RCC 7860 (cell line): ENCODE measurements at regions not wholly inside any gene's neighbourhood (a gene's known extent, or its start where the extent isn't known, plus 50 kb on each side); places are given as distances from the start of the nearest gene placed in this dataset.
"Not testable (repeated sequence)": the region's sequence is repeated elsewhere in the genome, so short reads cannot be mapped to it uniquely, and the experiment has no call there.

ENCODE experiments used
- DNase-seq: peaks from one replicate; pipeline ENCODE4 v3.0.0-alpha.2; 2015; ENCODE audit warnings: low spot score
- FAIRE-seq: peaks from 2 replicates; lab custom pipeline; 2012; peaks lifted over from hg19 to GRCh38; lab: Jason Lieb, UNC

DNA sequence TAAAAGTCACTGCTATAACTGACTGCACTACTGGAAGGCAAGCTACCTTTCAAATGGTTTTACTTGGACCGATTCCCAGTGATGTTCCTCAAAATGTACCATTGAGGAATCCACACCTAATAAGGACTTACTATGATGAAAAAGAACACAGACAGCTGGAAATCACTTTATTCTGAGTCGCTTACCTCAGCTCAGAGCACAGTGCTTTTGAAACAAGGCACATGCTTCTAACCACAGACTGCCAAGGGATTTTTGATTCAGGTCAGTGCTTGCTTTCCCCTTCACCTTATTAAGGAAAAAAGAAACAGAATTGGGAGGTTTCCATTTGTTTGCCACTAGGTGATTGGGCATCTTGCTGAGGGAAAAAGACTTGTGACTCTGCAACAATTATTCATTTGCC lies 707.5 kb upstream of the FSHR start:
- DNase-seq (no peak), FAIRE-seq (no peak)

DNA sequence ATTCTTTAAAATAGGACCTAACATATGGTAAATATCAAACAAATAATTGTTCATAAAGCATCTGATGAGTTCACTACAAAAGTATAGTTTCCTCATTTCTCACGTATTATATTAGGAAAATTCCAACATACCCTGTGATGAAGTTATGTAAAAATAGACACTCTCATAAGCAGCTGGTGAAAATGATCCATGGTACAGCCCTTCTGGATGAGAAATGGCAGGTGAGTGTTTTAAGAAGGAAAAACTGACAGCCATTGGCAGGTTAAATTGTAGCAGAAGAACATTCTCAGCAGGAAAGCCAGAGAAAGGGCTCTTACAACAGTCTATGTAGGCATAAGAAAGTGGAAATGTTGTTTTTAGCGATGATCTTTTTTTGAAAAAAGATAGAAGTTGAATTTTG lies 706.5 kb upstream of the FSHR start:
- FAIRE-seq (no peak), DNase-seq (no peak)

DNA sequence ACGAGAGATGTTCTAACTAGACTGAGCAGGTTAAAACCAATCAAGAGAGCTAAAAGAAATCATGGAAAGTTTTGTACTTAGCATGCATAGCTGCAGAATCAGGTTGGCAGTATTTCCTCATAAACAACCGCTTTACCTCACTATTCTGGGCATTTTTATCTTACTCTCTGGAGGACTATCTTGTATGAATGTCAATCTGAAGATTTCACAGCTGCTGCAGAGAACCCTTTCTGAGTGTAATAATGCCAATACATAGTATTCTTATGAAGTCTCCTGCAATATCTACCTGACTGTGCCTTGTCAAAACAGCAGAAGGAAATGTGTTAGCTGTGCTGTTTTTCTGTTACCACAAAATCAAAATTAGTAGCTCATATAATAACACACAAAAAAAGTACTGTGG lies 705.9 kb upstream of the FSHR start:
- FAIRE-seq (no peak), DNase-seq (no peak)

- no peak for FAIRE-seq
Measured at GRCh38 chr2:49858657-49859056, 704.3 kb upstream of the FSHR start.

DNA sequence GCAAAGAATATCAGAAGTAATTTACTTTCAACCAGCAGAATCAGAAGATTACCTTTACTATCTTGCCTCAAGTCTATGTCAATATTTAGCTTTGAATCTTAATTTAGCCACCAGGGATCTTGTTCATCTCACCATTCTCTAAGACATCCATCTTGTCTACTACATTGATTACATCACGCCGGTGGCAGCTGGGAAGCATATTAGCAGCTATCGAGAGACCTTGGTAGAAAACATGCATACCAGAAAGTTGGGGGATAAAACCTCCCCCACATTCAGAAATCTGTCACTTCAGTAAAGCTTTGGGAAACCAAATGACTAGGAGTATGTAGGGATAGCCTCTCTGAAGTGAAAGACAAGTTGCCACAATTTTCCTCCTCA lies 703.8 kb upstream of the FSHR start:
- FAIRE-seq (no peak), DNase-seq (no peak)

More at GRCh38 chr2:49858657-49859056, 704.3 kb upstream of the FSHR start:
- no peak for DNase-seq

DNA sequence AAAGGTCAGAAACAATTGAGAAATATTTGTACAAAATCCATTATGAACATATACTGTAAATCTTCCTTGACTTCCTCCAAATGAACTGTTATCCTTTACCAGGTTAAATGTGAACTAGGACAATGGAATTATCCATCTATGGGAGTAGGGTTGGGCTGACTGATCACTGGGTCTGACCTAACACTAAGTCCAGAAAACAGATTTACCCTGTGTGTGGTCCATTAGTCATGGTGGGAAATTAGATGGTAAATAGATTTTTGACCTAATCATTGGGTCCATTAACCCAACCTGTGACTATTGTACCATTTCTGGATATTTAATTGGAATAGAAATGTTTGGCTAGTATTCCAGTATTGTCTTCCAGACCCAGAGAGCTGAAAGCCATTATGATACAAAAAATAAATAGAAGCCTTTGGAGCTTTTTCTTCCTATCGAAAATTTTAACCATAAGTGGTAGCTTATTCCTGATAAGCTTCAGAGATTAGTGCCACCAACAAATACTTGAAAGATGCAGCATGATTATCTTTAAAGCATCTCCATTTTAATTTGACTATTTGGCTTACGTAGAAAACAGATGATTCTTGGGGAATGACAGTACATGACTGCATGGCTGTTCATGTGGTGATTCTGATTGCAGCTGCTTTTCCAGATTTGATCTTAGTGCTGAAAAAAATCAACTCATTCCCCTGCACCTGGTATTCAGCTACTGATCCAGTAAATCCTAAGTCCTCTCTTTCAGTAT lies 703.2 kb upstream of the FSHR start:
- DNase-seq (no peak), FAIRE-seq (no peak)

- no peak for FAIRE-seq
- no peak for DNase-seq
Measured at GRCh38 chr2:49845671-49846070, 691.4 kb upstream of the FSHR start.

DNA sequence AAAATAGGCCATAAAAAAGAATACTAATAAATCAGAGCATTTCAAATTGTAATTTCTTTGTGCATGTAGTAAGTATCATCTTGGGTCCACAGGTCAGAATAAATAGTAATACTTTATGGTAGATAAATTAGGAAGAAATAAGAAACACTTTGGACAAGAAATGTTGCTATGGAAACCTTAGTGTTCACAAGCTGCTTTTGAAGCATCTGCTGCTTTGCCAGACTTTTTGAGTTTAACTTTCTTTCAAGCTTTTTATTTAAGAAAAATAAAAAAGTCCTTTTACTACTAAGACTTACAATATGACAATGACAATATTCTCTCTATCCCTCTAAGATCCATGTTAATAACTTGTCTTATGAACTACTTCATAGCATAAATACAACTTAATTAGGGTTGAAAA lies 690.7 kb upstream of the FSHR start:
- FAIRE-seq (no peak), DNase-seq (no peak)

DNA sequence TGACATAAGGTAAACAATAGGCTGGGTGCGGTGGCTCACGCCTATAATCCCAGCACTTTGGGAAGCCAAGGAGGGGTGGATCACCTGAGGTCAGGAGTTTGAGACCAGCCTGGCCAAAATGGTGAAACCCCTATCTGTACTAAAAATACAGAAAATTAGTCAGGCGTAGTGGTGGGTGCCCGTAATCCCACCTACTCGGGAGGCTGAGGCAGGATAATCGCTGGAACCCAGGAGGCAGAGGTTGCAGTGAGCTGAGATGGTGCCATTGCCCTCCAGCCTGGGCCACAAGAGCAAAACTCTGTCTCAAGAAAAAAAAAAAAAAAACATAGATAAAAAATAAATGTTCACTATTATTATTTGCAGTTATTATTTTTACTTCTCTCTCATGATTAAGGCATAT lies 689.8 kb upstream of the FSHR start:
- FAIRE-seq: not testable (repeated sequence)

GRCh38 chr2:49843314-49843713 lies 689.0 kb upstream of the FSHR start:
- DNase-seq (no peak), FAIRE-seq (no peak)

More for the DNA sequence above, 689.8 kb upstream of the FSHR start:
- DNase-seq: not testable (repeated sequence)

- FAIRE-seq: no peak
- no peak for DNase-seq
Measured at GRCh38 chr2:49840428-49840975, 686.2 kb upstream of the FSHR start.

DNA sequence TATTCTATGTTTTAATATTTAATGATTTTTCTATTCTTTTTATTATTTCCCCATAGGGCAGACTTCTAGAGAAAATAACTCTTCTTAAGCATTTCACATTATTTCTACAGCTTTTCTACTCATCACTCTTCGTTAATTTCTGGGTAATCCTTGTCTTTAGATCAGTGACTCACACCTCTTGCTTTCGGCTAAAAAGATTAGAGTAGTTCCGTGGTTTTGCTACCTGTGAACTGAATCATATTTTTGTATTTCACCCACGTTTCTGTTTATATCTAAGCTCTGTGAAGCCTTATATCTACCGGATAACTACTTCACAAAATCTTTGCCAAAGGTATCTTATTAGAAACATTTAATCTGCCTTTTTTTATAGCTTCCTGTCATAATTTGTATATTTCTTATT lies 685.5 kb upstream of the FSHR start:
- FAIRE-seq (no peak), DNase-seq (no peak)

GRCh38 chr2:49837561-49838293 lies 683.4 kb upstream of the FSHR start:
- FAIRE-seq (no peak), DNase-seq (no peak)

GRCh38 chr2:49836017-49836416 lies 681.7 kb upstream of the FSHR start:
- DNase-seq (no peak), FAIRE-seq (no peak)

DNA sequence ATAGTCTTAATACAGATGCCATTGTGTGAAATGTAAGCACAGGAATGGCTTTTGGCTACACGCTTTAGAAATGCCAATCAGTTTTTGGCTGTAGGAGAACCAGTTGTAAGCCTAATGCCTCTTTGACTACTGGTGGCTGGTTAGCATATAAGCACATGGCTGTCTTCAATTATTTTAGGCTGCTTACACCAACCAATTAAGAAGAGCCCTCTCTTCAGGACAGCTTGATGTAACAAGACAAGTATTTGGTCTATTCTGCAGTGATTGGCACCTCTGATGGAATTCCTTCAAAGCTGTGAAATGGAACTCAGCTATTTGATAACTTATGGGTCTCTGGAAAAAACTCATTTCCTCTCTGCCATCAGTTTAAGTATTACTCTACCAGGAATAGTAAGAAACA lies 680.1 kb upstream of the FSHR start:
- no peak for FAIRE-seq

DNA sequence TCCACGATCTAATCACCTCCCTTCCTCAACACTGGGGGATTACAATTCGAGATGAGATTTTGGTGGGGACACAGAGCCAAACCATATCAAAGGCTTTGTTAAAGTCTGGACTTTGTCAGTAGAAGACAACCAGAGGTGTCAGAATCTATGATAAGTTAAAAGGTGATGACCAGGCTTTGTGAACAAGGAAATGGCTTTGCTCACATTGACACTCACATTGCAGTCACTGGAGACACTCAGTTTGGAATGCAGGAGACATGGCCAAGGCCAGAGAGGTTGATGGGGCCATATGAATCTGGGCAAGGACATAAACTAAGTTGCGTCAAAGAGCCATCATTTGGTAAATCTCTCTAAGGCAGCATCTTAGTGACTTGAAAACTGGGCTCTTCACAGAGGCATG lies 678.2 kb upstream of the FSHR start:
- FAIRE-seq: no peak

More for the DNA sequence above, 680.1 kb upstream of the FSHR start:
- no peak for DNase-seq

GRCh38 chr2:49831698-49832367 lies 677.5 kb upstream of the FSHR start:
- no peak for DNase-seq
- no peak for FAIRE-seq

More for the DNA sequence above, 678.2 kb upstream of the FSHR start:
- DNase-seq: no peak

GRCh38 chr2:49830846-49831245 lies 676.5 kb upstream of the FSHR start:
- no peak for FAIRE-seq
- DNase-seq: no peak

DNA sequence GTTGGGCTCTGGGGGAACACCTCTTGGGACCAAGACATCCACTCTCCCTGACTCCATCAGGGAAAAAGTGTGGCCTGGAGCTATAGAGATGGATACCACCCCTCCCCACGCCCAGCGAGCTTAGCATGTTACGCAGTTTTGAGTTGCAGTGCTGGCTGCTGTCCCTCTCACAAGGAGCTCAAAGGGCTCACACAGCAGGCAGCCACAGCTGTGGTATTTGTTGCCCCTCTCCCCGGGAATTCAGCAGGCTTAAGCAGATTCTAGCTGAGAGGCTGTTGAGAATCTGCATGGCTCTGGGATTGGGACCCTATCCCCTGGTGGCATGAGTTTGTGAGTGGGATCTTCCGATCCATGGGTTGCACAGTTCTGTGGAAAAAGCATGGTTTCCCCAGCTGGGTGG lies 673.1 kb upstream of the FSHR start:
- FAIRE-seq (no peak), DNase-seq (no peak)

DNA sequence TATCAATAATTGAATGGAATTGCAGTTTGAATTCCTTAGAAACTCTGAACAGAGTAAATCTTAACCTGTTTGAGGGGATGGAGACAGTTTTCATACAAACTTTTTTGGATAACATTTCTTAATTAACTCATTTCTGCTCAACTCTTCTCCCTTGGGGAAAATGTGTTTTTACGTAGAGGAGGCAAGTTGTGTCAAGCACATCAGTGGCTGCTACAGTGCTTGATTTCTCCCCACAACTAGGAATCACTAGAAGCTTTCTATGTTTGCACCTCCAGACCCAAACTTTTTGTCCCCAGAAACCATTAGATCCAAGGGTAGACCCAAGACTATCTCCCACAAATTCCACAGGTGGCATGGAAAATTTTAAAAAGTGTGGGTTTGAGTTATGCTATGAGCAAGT lies 658.9 kb upstream of the FSHR start:
- DNase-seq (no peak), FAIRE-seq (no peak)

DNA sequence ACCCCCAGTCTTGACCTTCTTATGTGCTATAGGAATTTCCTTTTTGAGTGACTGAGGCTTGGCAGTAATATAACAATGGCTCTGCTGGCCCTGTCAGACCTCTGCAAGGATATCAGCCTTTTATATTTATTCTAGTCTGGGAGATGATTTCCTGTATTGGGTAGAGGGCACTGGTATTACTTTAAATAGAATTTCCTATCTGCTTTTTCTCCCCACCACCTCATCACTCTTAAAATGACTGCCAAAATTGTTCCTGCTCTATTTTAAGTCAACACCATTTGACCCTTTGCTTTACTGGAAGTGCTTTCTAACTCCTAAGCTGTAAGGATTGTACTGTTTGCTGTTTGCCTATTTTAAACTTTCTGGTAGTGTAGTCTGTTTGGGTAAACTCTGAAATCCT lies 658.4 kb upstream of the FSHR start:
- DNase-seq: no peak
- no peak for FAIRE-seq

- DNase-seq: no peak
- no peak for FAIRE-seq
Measured at GRCh38 chr2:49811502-49811901, 657.2 kb upstream of the FSHR start.
